ENCODE measurements at regions not wholly inside any gene's neighbourhood (a gene's known extent, or its start where the extent isn't known, plus 50 kb on each side); places are given as distances from the start of the nearest gene placed in this dataset.
A peak's percentile ranks its signal among the peaks of the same experiment; 100 is the strongest.

GRCh38 chr11:70834277-70834940 lies 418.0 kb downstream of the SHANK2 start:
- H3K27ac ChIP-seq, result no peak overlapping the region
- no peaks in the 10 kb centered on the region for H3K9me3 ChIP-seq

GRCh38 chr11:70834984-70835560 lies 417.3 kb downstream of the SHANK2 start:
- H3K4me1 ChIP-seq, result no peaks in the 10 kb centered on the region
- no peak for DNase-seq
- ATAC-seq, result peak in 1 of 2 donors; percentile 21
- no peaks in the 10 kb centered on the region for H3K9me3 ChIP-seq
- H3K27ac ChIP-seq, result no peak overlapping the region
- no peaks in the 10 kb centered on the region for H3K27me3 ChIP-seq (ENCODE audit: low read depth)
- H3K36me3 ChIP-seq, result no peaks in the 10 kb centered on the region
- no peak overlapping the region for H3K4me3 ChIP-seq
- no peak for TF ChIP-seq CTCF (IDR thresholded peaks at IDR 0.05)
- intact Hi-C loops (cut with DNase I), result no loop called here

More at GRCh38 chr11:70834277-70834940, 418.0 kb downstream of the SHANK2 start:
- H3K4me3 ChIP-seq, result no peak overlapping the region
- DNase-seq, result no peak
- H3K27me3 ChIP-seq (ENCODE audit: low read depth), result no peaks in the 10 kb centered on the region
- no peaks in the 10 kb centered on the region for H3K36me3 ChIP-seq
- H3K4me1 ChIP-seq, result no peaks in the 10 kb centered on the region
- no peak for ATAC-seq
- intact Hi-C loops (cut with DNase I), result no loop called here
- no peak for TF ChIP-seq CTCF (IDR thresholded peaks at IDR 0.05)

GRCh38 chr11:70836071-70836470 lies 416.3 kb downstream of the SHANK2 start:
- H3K4me3 ChIP-seq, result no peak overlapping the region
- TF ChIP-seq CTCF (IDR thresholded peaks at IDR 0.05), result no peak
- no peaks in the 10 kb centered on the region for H3K27me3 ChIP-seq (ENCODE audit: low read depth)
- ATAC-seq, result peak in 1 of 2 donors; percentile 11
- no peaks in the 10 kb centered on the region for H3K9me3 ChIP-seq
- intact Hi-C loops (cut with DNase I), result no loop called here
- no peaks in the 10 kb centered on the region for H3K4me1 ChIP-seq
- H3K36me3 ChIP-seq, result no peaks in the 10 kb centered on the region
- H3K27ac ChIP-seq, result no peak overlapping the region
- no peak for DNase-seq

- Histone ChIP-seq H3K4me3 (no peak overlapping the region), H3K27ac (no peak overlapping the region), H3K36me3 (no peaks in the 10 kb centered on the region), H3K4me1 (no peaks in the 10 kb centered on the region), H3K27me3 (ENCODE audit: low read depth) (no peaks in the 10 kb centered on the region), H3K9me3 (no peaks in the 10 kb centered on the region)
- DNase-seq (no peak), ATAC-seq (no peak)
- no peak for TF ChIP-seq CTCF (IDR thresholded peaks at IDR 0.05)
- intact Hi-C loops (cut with DNase I), result no loop called here
These were observed 414.2 kb downstream of the SHANK2 start for GRCh38 chr11:70838198-70838597.

- Histone ChIP-seq H3K27me3 (ENCODE audit: low read depth) (no peaks in the 10 kb centered on the region), H3K27ac (no peak overlapping the region), H3K4me1 (no peaks in the 10 kb centered on the region), H3K4me3 (no peak overlapping the region), H3K36me3 (no peaks in the 10 kb centered on the region), H3K9me3 (no peaks in the 10 kb centered on the region)
- DNase-seq (no peak), ATAC-seq (no peak)
- intact Hi-C loops (cut with DNase I), result no loop called here
- TF ChIP-seq CTCF (IDR thresholded peaks at IDR 0.05), result no peak
These were observed 412.5 kb downstream of the SHANK2 start for GRCh38 chr11:70839851-70840250.

Measured in lower lobe of right lung (tissue), 2 donors.